Ishikawa (cell line): ENCODE measurements at regions not wholly inside any gene's neighbourhood (a gene's known extent, or its start where the extent isn't known, plus 50 kb on each side); places are given as distances from the start of the nearest gene placed in this dataset.

ENCODE experiments used
- CREB1 ChIP-seq: IDR thresholded peaks from 2 replicates; pipeline ENCODE4 v1.6.1; 2012; ENCODE audit warnings: low read depth
- EP300 ChIP-seq: IDR thresholded peaks from 2 replicates; pipeline ENCODE4 v1.6.1; 2012; ENCODE audit warnings: borderline replicate concordance
- NFIC ChIP-seq: IDR thresholded peaks from 2 replicates; pipeline ENCODE4 v1.6.1; 2012
- RAD21 ChIP-seq: IDR thresholded peaks from 2 replicates; pipeline ENCODE4 v1.6.1; 2012; ENCODE audit warnings: low read depth
- REST ChIP-seq: IDR thresholded peaks from 2 replicates; pipeline ENCODE4 v1.6.1; 2012; ENCODE audit warnings: low read depth, mild to moderate bottlenecking
- TAF1 ChIP-seq: IDR thresholded peaks from 2 replicates; pipeline ENCODE4 v1.6.1; 2012; ENCODE audit warnings: low read depth, mild to moderate bottlenecking
- USF1 ChIP-seq: IDR thresholded peaks from 2 replicates; pipeline ENCODE4 v1.6.1; 2012

- TF ChIP-seq EP300 (no peak), TAF1 (no peak), NFIC (no peak), USF1 (no peak), REST (no peak), RAD21 (no peak), CREB1 (no peak)
These were observed 96.0 kb upstream of the WDFY3 start for GRCh38 chr4:85062466-85062865.
